ENCODE measurements at regions not wholly inside any gene's neighbourhood (a gene's known extent, or its start where the extent isn't known, plus 50 kb on each side); places are given as distances from the start of the nearest gene placed in this dataset.

GRCh38 chr13:109968876-109969577 is 182.6 kb upstream of the IRS2 start:
- no peak overlapping the region for H3K27ac ChIP-seq (ENCODE audit: low read depth, low read length)
- no peaks in the 10 kb centered on the region for H3K27me3 ChIP-seq (ENCODE audit: control insufficient read depth, insufficient read depth, low read length, poor library complexity, severe bottlenecking)
- H3K4me1 ChIP-seq (ENCODE audit: control insufficient read depth, insufficient read depth, low read length), result no peaks in the 10 kb centered on the region
- 92 to 98% methylated on average over 7 to 12 of the region's 12 CpGs for WGBS, 2 experiments (ENCODE audit: insufficient coverage in 1 of 2, insufficient read length in 1 of 2)
- DNase-seq, result peak; percentile 20
- Mint-ChIP-seq H3K27ac (no peak overlapping the region), H3K4me3 (no peak overlapping the region), H3K4me1 (no peaks in the 10 kb centered on the region), H3K9me3 (peaks cover 16% of the 10 kb centered on the region), H3K27me3 (ENCODE audit: insufficient read depth) (no peaks in the 10 kb centered on the region), H3K36me3 (ENCODE audit: low read depth) (no peaks in the 10 kb centered on the region)
- TF ChIP-seq CTCF (conservative IDR thresholded peaks at IDR 0.05), result no peak
- no peaks in the 10 kb centered on the region for H3K36me3 ChIP-seq (ENCODE audit: control insufficient read depth, insufficient read depth, low read length)
- H3K9me3 ChIP-seq (ENCODE audit: control insufficient read depth, low read length), result peaks cover 5% of the 10 kb centered on the region
- H3K9ac ChIP-seq (ENCODE audit: extremely low read depth, low read length, poor library complexity, severe bottlenecking), result no peak overlapping the region
- H3K4me3 ChIP-seq (ENCODE audit: low read length), result no peak overlapping the region

- Mint-ChIP-seq H3K4me1 (no peaks in the 10 kb centered on the region), H3K4me3 (no peak overlapping the region), H3K36me3 (ENCODE audit: low read depth) (no peaks in the 10 kb centered on the region), H3K27ac (no peak overlapping the region), H3K9me3 (peaks cover under 1% of the 10 kb centered on the region), H3K27me3 (ENCODE audit: insufficient read depth) (no peaks in the 10 kb centered on the region)
- no peak for TF ChIP-seq CTCF (conservative IDR thresholded peaks at IDR 0.05)
- no peaks in the 10 kb centered on the region for H3K27me3 ChIP-seq (ENCODE audit: control insufficient read depth, insufficient read depth, low read length, poor library complexity, severe bottlenecking)
- no peak overlapping the region for H3K4me3 ChIP-seq (ENCODE audit: low read length)
- 88 to 97% methylated on average over 12 to 13 of the region's 13 CpGs for WGBS, 2 experiments (ENCODE audit: insufficient coverage in 1 of 2, insufficient read length in 1 of 2)
- H3K9me3 ChIP-seq (ENCODE audit: control insufficient read depth, low read length), result no peaks in the 10 kb centered on the region
- H3K4me1 ChIP-seq (ENCODE audit: control insufficient read depth, insufficient read depth, low read length), result no peaks in the 10 kb centered on the region
- DNase-seq, result peak; percentile 26
- H3K27ac ChIP-seq (ENCODE audit: low read depth, low read length), result no peak overlapping the region
- no peaks in the 10 kb centered on the region for H3K36me3 ChIP-seq (ENCODE audit: control insufficient read depth, insufficient read depth, low read length)
- H3K9ac ChIP-seq (ENCODE audit: extremely low read depth, low read length, poor library complexity, severe bottlenecking), result no peak overlapping the region
Measured at GRCh38 chr13:109963960-109964563, 177.7 kb upstream of the IRS2 start.

- Histone ChIP-seq H3K27ac (ENCODE audit: low read depth, low read length) (no peak overlapping the region), H3K36me3 (ENCODE audit: control insufficient read depth, insufficient read depth, low read length) (no peaks in the 10 kb centered on the region), H3K4me1 (ENCODE audit: control insufficient read depth, insufficient read depth, low read length) (no peaks in the 10 kb centered on the region), H3K9ac (ENCODE audit: extremely low read depth, low read length, poor library complexity, severe bottlenecking) (no peak overlapping the region), H3K4me3 (ENCODE audit: low read length) (no peak overlapping the region), H3K27me3 (ENCODE audit: control insufficient read depth, insufficient read depth, low read length, poor library complexity, severe bottlenecking) (no peaks in the 10 kb centered on the region), H3K9me3 (ENCODE audit: control insufficient read depth, low read length) (no peaks in the 10 kb centered on the region)
- peak; percentile 17 for DNase-seq
- H3K4me3 Mint-ChIP-seq, result no peak overlapping the region
- no peak overlapping the region for H3K27ac Mint-ChIP-seq
- H3K4me1 Mint-ChIP-seq, result no peaks in the 10 kb centered on the region
- no peaks in the 10 kb centered on the region for H3K27me3 Mint-ChIP-seq (ENCODE audit: insufficient read depth)
- peaks cover 5% of the 10 kb centered on the region for H3K9me3 Mint-ChIP-seq
- WGBS, 2 experiments (ENCODE audit: insufficient coverage in 1 of 2, insufficient read length in 1 of 2), result 98 to 100% methylated on average over 3 to 6 of the region's 7 CpGs
- H3K36me3 Mint-ChIP-seq (ENCODE audit: low read depth), result no peaks in the 10 kb centered on the region
- no peak for TF ChIP-seq CTCF (conservative IDR thresholded peaks at IDR 0.05)
Measured at GRCh38 chr13:109963384-109963783, 177.0 kb upstream of the IRS2 start.
